ENCODE measurements at regions not wholly inside any gene's neighbourhood (a gene's known extent, or its start where the extent isn't known, plus 50 kb on each side); places are given as distances from the start of the nearest gene placed in this dataset.

DNA sequence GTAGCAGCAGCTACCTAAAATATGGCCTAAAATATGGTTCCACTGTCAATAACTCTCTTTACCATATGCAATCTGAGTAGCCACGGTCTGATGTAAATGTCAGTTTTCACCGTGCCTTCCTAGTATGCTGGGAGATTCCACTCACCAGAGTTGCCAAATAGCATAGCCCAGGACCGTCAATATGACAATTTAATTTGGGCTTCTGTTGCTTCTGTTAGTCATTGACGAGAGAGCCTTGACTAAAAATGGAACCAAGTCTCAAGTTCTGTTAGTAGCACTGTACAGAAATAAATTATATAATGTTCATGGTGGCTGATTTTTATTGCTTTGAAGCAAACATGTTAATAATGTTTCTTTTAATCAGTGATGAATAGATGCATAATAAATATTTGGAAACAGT lies 348.4 kb downstream of the BCAT1 start:
- no peak for FAIRE-seq

DNA sequence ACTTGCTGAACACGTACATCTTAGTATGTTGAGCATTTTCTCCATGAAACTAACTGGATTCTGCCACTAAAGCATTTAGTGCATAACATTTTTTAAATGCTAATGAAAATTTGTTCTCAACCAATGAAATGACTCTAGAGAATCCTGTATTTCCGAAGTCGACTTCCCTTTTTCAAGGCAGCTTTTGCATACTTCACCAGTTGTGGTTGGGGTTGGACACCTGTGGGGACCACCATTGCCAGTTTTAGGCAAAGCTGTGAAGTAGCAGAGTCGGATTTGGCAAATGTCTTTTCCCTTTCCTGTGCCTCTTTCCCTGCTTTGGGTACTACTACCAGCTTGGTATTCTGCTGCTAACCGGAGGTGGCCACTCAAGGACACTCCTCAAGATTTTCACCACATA lies 349.2 kb downstream of the BCAT1 start:
- no peak for FAIRE-seq

DNA sequence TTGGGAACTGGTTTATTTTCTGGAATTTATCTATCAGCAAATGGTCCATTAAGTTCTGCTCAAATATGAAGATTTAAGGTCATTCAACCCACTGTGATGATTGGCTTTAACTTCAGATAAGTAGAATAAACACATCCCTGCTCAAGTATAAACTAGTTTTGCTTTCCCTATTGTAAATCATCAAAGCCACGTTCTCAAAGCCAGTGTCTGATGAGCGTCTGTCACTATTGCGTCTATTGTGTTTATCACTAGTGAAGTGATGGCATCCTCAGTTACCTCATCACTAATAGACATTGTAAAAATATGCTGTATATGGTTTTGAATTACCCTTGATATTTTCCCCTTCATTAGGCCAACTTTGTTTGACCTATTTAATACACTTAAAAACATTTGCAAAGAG lies 351.3 kb downstream of the BCAT1 start:
- no peak for FAIRE-seq

DNA sequence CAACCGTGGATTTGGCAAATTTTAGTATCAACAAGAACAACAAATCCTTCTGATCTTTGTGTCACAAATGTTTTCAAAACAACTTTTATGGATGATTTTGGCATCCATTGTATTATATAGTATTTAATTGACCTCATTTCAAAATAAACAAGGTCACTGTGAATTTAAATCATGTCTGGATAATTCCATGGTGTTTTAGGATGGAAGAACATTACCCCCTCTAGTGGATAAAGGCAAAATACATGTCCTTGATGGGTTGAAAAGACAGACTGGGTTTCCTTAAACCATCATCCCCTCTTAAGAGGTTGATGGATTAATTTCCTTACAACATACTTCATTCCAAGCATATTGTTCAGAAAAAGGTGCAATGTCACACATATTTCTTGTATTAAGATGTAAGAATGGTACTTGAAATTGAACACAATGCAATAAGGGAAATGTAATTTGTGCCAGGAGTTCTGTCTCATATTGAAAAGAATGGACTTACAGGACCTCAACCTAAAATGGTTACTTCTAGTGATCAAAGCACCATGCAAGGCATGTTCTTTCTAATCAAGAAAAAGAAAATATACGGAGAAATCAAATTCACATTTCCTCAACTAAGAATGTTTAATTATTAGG lies 352.0 kb downstream of the BCAT1 start:
- peak; percentile 99 for FAIRE-seq

DNA sequence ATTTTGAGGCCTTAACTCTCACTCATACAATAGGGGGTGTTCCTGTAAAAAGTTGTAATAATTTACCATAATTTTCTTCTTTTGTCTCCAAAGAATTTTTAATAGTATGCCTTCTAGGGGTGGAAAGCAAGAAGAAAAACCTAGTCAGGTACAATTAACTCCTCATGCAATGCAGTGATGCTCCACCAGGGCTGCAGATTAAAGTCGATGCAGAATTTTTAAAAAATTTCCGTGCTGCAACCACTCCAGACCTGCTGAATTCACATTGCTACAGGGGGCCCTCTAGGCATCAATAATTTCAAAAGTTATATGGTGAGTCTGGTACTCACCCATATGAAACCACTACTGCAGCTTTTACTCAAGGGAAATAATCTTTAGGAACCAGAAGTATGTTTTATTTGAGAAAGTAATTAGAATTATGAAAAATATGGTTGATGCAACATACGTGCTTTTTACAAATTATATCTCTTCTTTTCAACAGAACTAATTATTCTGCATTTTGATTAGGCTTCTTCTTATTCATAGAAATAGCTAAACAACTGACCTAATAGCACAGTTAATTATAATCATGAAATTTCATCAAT lies 353.2 kb downstream of the BCAT1 start:
- peak; percentile 80 for FAIRE-seq

DNA sequence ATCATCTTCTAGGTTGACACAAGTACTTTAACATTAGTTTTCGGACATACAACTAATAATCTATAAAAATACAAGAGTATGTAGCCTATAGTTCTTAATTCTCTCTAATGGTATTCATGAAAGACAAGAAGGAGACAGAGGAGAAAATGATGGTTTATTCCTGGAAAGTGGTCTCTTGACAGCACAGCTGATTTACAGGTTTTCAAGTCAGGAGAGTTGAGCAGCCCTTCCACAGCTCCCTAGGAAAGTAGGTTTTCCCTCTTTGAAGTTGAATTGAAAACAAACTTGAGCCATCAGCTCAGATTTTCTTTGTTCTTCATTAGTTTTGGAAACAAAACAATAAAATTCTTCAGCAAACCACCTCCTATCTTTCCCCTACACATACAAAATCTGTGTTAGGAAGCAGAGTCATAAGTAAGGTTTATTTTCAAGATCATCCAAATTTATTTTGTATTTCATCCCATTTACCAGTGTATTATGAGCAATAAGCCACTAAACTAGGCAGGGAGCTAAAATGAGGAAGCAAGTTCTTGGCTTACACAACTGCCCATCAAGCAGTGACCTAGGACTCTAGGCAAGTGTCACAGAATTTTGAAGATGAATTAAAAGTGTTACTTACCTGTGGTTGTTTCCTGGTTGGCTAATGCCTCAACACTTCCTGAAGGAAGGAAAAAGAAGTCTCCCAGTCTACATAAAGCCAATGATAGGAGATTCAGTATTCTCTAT lies 357.0 kb downstream of the BCAT1 start:
- no peak for FAIRE-seq

DNA sequence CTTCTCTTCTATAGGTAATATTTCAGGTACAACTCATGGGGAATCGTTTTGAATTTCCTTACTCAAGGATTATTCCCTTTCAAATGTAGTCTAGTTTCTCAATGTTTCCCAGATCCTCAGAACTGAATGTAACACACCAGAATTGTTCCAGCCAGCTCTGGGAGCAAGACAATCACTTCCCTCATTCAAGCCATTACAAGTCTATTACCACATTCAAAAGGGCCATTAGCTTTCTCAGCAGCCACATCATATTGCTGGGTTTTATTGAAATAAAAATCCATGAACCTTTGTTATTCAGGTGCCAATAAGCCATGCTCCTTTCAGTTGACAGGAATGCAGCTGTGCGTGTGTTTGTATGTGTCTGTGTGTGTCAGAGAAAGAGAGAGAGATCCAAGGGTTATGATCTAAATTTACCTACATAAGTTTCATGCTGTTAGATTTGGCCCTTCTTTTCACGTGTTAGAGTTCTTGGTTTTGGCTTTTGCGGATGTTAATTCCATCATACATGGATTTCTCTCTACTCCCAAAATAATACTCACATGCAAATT lies 357.7 kb downstream of the BCAT1 start:
- FAIRE-seq: no peak

DNA sequence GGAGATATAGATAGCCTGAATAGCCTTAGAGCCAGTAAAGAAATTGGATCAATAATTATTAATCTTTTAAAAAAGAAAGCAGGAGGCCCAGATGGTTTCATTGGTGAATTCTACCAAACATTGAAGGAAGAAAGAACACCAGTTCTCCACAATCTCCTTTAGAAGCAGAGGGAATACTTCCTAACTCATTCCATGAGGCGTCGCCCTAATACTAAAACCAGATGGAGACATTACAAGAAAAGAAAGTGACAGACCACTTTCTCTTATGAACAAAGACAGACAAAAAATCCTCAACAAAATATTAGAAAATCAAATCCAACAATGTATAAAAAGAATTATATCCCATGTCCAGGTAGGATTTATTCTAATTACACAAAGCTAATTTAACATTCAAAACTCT lies 362.6 kb downstream of the BCAT1 start:
- FAIRE-seq: no peak

DNA sequence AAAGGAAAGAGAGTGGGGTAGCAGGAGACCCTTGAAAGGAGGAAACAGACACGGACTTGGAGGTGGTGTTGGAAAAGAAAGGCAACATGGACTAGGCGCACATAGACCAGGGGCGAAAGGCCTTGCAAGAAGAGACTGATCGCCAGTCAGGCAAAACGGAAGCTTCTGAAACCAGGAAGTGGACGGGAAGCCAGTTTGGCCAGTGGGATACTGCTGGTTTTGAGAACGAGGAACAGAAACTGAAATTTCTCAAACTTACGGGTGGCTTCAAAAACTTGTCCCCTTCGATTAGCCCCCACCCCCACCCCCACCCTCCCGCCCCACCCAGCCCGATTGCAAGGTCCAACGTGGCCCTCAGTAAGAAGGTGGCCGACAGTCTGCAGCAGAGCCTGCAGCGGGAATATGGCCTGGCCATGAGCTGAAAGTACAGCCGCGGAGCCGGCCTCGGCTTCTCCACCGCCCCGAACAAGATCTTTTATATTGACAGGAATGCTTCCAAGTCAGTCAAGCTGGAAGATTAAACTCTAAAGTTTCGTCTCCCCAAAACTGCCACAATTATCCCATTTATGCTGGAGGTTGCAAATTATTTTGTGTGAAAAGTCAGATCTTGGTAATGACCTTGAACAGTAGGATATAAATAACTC lies 364.7 kb downstream of the BCAT1 start:
- FAIRE-seq: no peak

DNA sequence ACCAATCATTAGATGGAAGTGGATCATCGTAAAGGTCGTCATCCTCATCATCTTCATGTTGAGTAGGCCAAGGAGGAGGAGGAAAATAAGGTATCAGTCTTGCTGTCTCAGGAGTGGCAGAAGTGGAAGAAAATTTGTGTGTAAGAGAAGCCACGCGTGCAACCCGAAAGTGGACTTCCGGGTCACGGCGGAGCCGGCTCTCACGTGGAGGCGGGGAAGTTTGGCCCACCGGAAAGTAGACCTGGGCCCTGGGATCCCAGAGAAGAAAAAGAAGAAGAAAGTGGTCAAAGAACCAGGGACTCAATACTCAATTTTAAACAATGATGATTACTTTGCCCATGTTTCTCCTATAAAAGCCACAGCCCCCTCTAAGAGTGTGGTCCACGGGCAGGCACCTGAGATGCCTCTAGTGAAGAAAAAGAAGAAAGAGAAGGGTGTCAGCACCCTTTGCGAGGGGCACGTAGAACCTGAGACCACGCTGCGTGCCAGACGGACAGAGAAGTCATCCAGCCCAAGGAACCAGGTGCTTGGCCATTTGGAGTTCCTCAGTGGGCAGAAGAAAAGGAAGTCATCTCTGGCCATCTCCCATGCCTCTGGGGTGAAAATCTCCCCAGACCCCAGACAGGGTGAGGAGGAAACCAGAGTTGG lies 365.8 kb downstream of the BCAT1 start:
- FAIRE-seq: no peak

DNA sequence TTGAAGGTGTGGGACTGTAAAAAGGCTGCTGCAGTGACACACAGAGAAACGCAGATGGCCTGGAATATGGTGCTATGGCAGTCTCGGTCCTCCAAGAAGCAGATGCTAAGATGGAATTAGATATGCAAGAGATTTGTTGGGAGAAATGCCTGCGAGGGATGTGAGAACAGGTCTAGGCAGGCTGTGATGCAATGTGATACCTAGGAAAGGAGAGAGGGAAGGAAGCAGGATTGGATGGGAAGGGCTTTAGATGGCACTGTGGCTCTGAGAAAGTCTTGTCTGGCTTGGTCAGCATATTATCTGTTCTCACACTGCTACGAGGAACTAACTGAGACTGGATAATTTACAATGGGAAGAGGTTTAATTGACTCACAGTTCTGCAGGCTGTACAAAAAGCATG lies 374.4 kb downstream of the BCAT1 start:
- no peak for FAIRE-seq

DNA sequence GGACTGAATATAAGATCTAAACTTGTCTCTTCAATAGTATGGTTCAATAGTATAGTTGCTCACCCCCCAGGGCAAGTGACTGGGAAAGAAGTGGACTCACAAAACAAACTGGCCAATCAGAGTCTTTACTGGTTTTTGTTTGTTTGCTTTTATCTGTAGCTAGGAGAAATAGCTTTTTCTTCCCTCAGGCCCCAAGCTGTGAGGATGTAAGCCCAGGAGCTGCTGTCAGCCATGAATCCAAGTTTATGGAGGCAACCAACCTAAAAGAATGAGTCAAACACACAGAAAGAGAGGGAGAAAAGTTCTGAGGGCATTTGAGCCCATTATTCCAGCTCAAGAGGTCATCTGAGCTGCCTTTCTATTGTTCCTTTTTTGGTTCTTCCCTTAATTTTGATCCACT lies 375.3 kb downstream of the BCAT1 start:
- FAIRE-seq: no peak

DNA sequence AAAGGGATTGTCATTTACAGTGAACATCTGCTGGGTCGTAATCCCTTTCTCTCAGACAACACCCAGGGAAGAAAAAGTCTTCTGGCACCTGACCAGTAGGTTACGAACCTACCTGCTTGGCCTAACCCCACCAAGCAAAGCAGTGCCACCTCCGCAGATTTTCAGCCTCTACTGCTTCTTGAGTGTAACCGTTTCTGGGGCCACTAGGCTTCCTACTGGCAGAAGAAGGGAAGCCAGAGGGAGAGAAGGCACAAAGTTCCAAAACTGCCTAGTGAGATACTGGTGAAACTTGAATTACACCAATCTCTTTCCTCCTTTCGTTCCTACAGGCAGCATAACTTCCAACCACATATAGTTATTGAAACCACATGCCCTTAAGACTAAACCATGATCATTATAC lies 383.6 kb downstream of the BCAT1 start:
- no peak for FAIRE-seq

DNA sequence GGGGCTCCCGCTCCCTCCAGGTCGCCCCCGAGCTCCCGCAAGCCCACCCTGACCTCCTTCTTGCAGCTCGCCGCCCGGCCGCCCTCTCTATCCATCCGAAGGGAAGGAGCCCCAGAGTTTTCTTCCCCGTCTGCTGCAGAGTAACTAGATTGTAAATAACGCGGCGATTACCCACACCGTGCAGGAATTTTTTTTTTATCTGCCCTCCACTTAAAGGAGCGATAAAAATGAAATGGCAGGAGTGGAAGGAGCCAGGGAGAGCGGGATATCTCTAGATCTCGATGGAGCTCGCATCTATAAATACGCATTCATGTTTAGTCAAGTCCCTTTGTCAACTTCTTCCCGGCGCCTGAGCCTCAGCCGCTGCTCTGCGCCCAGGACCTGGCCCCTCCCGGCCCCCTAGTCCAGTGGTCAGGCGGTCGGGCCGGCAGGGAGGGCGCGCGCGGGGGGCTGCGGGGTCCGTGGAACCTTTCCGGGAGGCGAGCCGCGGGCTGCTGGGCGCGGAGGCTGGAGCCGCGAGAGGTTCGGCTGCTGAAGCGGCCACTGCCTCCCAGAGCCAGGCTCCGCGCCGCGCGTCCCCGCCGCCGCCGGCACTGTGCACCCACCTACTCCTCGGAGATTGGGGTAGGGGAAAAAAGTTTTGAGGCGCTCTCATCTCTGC lies 386.0 kb downstream of the BCAT1 start:
- FAIRE-seq: no peak

DNA sequence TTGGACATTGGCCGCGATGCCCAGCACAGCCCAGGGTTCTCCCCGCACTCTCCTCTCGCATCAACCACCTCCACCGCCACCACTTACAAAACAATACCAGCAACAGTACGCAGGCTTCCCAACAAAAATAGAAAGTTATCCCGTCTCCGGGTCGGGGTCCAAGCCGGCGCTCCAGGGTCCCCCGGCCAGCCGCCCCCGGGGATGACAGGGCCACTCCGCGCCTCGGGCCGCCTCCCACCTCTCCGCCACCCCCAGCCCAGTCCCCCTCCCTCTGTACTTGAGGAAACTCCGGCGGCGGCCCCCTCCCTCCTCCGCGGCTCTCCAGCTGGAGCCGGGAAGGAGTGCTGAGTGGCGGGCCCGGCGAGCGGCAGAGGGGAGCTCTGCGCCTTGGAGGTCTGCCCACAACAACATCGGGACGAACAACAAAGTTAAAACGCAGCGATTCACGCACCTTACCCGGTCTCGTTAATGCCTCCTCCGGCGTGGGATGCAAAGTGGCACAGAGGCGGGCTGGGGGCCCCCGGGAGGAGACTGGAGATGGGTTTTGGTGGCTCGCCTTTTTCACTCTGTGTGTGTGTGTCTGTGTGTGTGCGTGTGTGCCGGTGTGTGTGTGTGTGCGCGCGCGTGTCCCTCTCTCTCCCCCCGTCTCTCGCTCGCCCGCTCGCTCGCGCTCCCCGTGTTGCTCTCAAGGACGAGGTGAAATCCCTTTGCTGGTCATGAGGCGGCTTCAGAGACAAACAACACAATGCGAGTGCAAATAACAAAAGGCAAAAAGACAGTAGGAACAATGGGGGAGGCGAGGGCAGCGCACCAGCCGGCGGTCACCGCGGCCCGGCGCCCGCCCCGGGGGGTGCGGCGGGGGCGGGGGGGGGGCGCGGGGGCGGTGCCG lies 386.8 kb downstream of the BCAT1 start:
- FAIRE-seq: no peak

DNA sequence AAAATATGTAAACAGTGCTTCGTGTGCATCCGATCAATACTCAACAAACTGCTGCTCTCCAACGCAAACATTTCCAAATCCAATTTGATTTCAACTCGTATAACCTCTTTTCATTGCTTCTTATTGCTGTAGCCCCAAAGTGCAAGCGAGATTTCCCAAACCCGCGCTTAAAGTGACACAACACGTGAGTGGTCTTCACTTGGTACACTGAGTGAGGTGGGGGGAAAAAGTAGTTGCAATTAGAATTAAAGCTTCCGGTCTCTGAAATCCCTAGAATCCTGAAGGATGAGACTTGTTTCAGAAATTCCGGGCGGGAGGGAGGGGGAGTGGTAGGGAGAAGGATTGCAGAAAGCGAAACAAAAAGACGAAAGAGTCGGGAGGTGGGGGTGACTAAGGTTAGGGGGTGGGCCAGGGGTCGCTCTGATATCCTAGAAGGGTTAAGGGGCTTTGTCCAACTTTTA lies 387.5 kb downstream of the BCAT1 start:
- FAIRE-seq: no peak

DNA sequence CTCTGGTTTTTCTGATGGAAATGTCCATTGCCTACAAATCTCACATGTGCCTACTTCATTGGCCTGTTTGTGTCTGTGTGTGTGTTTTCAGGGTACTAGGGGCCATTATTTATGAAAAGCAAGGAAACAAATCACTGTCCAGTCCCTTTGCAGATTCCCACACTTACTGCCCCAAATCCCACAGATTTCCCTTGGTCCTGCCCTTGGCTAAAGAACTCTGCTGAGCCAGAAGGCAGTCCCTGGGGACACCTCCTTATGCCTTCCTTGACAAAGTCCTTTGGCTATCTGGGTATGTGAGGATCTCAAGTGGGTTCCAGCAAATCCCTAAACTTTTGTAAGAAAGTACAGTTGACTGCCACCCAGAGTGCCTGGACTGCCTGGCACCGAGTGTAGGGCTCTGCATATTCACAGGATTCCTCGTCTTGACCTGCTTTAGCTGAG lies 388.1 kb downstream of the BCAT1 start:
- no peak for FAIRE-seq

DNA sequence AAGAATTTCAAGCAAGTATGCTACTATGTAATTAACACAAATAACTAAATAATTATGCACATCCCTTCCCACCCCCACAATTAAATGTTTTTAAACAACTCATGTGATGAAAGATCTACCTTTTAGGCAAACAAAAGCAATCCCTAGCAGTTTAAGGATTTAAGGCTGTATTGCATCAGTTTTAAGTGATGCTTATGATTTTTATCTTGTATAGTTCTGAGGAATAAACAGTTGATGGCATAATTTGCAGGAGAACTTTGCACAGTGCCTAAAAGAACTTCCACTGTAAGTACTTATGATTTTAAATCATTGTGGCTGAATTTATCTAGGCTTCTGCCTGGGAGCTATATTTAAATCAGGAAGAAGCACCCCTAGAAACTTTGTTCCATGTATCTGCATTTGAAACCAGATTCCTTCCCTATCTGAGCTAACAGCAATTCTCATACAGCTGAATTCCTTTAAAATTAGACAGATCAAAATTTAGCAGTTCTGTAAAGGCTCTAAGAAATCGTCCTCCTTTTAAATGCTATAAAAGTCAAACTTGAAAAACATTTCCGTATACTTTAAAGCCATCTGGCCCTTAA lies 388.6 kb downstream of the BCAT1 start:
- FAIRE-seq: no peak

DNA sequence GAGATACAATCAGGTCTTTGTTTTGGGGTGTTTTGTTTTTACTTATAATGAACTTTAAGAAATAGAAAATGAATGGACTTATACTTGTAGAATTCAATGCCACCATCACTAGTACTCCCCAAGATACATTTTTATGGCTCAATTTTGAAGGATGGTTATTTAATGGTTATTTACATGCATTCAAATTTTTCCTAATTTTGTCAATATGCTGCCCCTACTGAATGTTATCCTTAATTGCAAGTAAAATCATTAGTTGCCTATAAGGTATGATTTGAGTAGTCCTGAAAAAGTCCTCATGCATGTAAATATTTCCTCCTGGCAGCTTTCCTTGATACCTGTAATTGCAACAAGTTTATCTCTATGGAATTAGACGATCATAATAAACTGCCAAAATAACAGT lies 391.2 kb downstream of the BCAT1 start:
- FAIRE-seq: no peak

DNA sequence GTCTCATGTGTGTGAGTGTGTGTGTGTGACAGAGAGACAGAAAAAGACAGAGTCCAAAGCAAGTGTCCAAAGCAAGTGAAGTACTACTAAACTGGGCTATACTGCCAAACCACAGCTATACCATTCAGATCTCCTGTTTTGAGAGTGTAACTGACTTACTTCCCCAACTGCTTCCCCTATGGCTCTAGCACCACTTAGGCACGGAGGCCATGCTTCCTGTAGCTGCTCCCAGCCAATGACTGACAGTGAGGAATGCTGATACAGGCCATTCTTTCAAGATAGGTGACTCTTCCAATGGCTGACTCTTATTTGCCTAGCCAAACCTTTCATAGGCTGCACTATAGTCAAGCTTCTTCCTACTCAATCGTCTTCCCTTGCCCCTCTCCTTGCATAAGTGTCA lies 393.2 kb downstream of the BCAT1 start:
- no peak for FAIRE-seq

Data from islet of Langerhans (tissue), 1 donor.